DMS79 (cell line): ENCODE measurements at regions not wholly inside any gene's neighbourhood (a gene's known extent, or its start where the extent isn't known, plus 50 kb on each side); places are given as distances from the start of the nearest gene placed in this dataset.
"Not testable (repeated sequence)": the region's sequence is repeated elsewhere in the genome, so short reads cannot be mapped to it uniquely, and the experiment has no call there.

Source experiments
- DNase-seq: peaks from one replicate; lab custom pipeline; 2025; lab: John Stamatoyannopoulos, UW

GRCh38 chr16:31975826-31976419 is 102.3 kb downstream of the ZNF267 start:
- not testable (repeated sequence) for DNase-seq

DNA sequence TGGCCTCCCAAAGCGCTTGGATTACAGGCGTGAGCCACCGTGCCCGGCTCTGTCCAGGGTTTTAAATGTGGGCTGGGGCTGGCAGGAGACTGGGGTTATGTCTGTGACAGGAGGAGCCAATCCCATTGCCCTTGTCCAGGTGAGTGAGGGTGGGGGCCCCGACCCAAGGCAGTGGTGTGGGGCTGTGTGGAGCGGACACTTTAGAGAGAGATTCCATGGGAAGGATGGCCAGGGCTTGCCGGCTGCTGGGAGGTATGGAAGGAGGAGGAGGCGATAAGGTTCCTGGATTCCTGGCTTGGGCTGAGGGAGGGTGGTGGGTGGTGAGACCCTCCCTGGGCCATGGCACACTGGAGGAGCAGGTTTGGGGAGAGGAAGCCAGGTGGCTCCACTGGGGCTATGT is 104.9 kb downstream of the ZNF267 start:
- DNase-seq = not testable (repeated sequence)

DNA sequence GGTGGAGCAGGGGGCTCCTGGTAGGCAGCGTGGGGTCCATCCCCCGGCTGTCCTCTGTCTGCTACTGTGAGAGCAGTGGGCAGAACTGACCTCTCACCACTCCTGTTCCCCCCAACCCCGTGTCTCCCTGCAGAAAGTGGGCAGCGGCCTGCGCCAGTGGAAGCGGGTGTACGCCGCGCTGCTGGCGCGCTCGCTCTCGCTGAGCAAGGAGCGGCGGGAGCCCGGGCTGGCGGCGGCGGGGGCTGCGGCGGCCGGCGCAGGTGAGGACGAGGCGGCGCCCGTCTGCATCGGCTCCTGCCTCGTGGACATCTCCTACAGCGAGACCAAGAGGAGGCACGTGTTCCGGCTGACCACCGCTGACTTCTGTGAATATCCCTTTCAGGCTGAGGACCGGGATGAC is 108.1 kb downstream of the ZNF267 start:
- not testable (repeated sequence) for DNase-seq

DNA sequence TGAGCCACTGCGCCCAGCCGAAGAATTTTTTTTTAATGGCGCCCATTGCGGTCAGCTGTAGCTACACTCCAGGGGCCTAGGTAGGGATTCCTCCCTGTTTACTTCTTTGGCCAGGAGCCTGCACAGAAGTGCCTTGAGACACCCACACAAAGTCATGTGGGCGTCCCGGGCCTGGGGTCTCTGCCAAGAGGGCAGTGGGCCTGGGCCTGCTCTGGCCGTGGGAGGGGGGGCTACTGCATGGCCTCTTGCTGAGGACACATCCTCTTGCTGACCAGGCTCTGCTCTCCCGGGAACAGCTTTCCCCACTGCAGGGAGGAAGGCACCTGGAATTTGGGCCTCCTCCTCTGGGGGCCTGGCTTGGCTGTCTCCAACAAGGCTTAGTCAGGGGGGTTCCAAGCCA is 109.4 kb downstream of the ZNF267 start:
- not testable (repeated sequence) for DNase-seq

DNA sequence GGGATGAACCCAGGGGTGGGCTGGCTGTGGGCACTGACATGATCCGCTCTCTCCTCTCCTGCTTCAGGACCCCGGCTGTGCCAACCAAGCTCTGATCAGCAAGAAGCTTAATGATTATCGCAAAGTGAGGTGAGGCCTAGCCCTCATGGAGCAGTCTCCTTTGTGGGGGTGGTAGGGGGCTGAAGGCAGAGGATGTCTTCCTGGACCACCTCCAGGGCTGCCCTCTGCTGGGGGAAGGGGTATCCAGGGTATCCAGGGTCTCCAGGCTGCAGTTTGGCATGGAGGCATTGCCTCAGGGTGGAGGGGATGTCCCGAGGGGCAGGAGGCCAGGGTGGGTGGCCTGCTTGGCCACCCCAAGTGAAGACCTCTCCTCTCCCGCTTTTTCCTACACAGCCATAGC is 110.1 kb downstream of the ZNF267 start:
- not testable (repeated sequence) for DNase-seq

- not testable (repeated sequence) for DNase-seq
Observed at GRCh38 chr16:31986895-31987294, 113.3 kb downstream of the ZNF267 start.

- DNase-seq = not testable (repeated sequence)
Observed at GRCh38 chr16:31988595-31989581, 115.3 kb downstream of the ZNF267 start.

- not testable (repeated sequence) for DNase-seq
Observed at GRCh38 chr16:31990261-31990660, 116.7 kb downstream of the ZNF267 start.

- not testable (repeated sequence) for DNase-seq
Observed at GRCh38 chr16:31990980-31991379, 117.4 kb downstream of the ZNF267 start.

DNA sequence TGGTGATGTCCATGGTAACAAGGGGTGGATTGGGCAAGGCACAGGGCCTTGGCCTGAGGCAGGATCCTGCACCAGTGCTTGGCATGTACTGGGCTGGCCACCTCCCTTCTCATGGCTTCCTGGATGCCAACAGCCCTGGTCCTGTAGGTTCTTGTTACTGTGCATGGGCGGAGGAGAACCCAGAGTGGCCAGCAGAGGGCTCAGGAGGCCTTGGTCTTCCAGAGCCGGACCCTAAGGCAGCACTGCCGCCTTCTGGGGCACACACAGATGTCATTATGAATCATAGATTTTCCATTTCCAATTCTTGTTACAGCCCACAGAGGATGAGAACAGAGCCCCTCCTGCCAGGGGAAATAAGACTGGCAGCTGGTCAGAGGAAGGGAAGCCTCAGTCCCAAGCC is 122.7 kb downstream of the ZNF267 start:
- not testable (repeated sequence) for DNase-seq

DNA sequence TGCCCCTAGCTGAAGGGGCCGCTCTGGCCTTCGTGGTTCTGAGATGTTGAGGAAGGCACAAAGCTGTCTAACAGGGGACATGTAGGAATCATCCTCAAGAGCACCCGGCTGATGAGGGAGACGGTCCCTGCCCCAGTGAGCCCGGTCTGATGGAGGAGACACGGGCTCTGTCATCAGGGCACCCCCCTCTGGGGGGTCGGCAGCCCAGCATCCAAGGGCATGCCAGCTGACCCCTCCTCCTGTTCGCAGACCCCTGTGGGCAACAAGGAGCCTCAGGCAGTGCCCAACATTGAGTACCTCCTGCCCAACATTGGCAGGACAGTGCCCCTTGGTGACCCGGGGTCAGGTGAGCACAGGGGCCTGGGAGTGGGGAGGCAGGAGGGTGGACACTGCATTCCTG is 128.9 kb downstream of the ZNF267 start:
- not testable (repeated sequence) for DNase-seq

DNA sequence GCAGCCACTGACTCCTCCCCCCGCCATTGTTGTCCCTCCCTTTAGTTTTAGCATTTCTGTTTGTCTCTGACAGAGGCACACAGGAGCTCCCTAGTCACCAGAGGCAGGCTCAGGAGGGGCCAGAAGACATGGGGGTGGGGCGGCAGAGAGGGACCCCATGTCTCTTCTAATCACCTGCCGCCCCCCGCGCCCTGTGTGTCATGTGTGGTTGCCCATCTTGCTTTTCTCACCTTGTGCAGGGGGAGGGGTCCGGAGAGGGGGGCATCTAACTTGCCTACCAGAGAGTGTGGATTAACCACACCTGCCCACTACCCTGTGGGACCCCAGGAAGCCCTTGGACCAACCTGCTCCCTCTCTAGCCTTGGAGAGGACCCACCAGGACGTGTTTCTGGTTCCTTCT is 130.2 kb downstream of the ZNF267 start:
- not testable (repeated sequence) for DNase-seq

- DNase-seq = not testable (repeated sequence)
Observed at GRCh38 chr16:32038783-32039496, 165.3 kb downstream of the ZNF267 start.

- DNase-seq = not testable (repeated sequence)
Observed at GRCh38 chr16:32039919-32040318, 166.3 kb downstream of the ZNF267 start.

DNA sequence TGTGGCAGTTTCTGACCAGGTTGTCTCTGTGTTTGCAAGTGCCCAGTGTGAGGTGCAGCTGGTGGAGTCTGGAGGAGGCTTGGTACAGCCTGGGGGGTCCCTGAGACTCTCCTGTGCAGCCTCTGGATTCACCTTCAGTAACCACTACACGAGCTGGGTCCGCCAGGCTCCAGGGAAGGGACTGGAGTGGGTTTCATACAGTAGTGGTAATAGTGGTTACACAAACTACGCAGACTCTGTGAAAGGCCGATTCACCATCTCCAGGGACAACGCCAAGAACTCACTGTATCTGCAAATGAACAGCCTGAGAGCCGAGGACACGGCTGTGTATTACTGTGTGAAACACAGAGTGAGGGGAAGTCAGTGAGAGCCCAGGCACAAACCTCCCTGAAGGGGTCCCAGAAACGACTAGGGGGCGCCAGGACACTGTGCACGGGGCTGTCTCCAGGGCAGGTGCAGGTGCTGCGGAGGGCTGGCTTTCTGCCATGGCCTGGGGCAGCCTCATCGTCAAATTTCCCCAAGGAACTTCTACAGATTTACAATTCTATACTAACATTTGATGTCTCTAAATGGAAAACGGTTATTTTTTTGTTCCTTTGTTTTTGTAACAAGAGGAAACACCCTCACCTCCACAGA is 187.0 kb upstream of the TP53TG3D start:
- DNase-seq = peak; percentile 11

DNA sequence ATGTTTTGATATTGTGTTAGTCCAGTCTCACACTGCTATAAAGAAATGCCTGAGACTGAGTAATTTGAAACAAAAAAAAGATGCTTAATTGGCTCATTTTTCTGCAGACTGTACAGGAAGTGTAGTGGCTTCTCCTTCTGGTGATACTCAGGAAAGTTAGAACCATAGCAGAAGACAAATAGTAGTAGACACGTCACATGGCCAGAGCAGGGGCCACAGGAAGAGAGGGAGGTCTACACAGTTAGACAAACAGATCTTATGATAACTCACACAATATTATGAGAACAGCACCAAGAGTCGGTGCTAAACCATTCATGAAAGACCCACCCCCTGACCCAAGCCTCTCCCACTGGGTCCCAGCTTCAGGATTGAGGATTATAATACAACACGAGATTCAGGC is 181.5 kb upstream of the TP53TG3D start:
- not testable (repeated sequence) for DNase-seq

DNA sequence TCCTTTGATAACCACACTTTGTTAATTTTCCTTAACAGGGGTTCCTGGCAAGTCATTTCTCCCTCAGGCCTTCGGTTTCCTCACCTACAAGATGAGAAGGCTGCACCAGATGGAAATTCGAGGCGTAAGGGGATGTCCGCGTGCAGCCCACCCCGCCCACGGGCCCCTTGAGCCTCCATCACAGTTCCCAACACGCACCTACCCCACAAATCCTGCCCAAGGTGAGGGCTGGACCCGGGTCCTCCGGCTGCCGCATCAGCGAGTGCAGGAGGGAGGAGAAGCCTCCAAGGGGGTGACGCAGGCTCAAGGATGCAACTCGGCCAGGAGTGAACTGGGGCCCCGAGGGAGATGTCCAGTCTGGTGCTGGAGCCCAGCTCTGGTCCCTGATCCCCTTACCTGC is 169.2 kb upstream of the TP53TG3D start:
- not testable (repeated sequence) for DNase-seq

- not testable (repeated sequence) for DNase-seq
Observed at GRCh38 chr16:32084656-32085401, 168.3 kb upstream of the TP53TG3D start.

DNA sequence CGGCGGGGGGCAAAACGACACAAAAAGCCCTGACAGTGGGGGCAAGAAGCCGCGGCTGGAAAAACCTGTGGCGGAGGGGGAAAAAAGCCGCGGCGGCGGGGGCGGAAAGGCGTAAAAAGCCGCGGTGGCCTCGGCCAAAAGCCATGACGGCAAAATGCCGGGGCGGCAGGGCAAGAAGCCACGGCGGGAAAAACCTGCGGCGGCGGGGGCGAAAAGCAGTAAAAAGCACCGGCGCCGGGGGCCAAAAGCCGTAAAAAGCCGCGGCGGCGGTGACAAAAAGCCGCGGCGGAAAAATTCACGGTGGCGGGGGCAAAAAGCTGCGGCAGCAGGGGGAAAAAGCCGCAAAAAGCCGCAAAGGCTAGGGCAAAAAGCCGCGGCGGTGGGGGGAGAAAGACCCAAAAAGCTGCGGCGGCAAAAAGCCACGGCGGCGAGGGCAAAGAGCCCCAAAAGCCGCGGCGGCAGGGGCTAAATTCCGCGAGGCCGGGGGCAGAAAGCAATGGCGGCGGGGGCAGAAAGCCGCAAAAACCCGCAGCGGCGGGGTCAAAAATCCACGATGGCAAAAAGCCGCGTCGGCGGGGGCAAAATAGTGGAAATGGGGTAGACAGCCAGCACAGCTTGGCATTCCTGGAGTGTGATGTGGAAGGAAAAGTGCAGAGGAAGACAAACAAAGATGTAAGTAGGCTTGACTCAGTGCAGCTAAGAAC is 167.5 kb upstream of the TP53TG3D start:
- DNase-seq = not testable (repeated sequence)

DNA sequence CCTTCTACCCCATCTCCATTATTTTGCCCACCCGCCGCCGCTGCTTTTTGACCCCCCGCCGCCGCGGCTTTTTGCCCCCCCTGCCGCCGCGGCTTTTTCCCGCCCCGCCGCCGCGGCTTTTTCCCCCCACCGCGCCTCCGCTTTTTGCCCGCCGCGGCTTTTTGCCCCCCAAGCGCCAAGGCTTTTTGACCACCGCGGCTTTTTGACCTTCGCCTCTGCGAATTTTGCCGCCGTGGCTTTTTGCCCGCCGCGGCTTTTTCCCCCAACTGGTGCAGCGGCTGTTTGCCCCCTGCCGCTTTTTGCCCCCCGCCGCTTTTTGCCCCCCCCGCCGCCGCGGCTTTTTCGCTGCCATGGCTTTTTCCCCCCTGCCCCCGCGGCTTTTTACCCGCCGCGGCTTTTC is 137.5 kb upstream of the TP53TG3D start:
- not testable (repeated sequence) for DNase-seq
